GM18505 (cell line): ENCODE measurements at regions not wholly inside any gene's neighbourhood (a gene's known extent, or its start where the extent isn't known, plus 50 kb on each side); places are given as distances from the start of the nearest gene placed in this dataset.

ENCODE experiments used
- ATAC-seq: cut with Tn5 transposase; IDR thresholded peaks from one replicate; pipeline ENCODE4 v1.9.1; 2021; ENCODE audit not compliant: unreplicated experiment
- POLR2A ChIP-seq: IDR thresholded peaks from 4 replicates; pipeline ENCODE4 v1.6.1; 2011; ENCODE audit warnings: borderline replicate concordance; ENCODE audit not compliant: insufficient read depth, insufficient read length; ENCODE audit errors: extremely low read depth

- ATAC-seq, result no peak
- TF ChIP-seq POLR2A, result no peak
Measured at GRCh38 chr3:70824773-70825172, 512.3 kb upstream of the MDFIC2 start.

GRCh38 chr3:70824078-70824477 lies 511.6 kb upstream of the MDFIC2 start:
- ATAC-seq, result no peak
- TF ChIP-seq POLR2A, result no peak

GRCh38 chr3:70823622-70824021 lies 511.2 kb upstream of the MDFIC2 start:
- TF ChIP-seq POLR2A, result no peak
- no peak for ATAC-seq

DNA sequence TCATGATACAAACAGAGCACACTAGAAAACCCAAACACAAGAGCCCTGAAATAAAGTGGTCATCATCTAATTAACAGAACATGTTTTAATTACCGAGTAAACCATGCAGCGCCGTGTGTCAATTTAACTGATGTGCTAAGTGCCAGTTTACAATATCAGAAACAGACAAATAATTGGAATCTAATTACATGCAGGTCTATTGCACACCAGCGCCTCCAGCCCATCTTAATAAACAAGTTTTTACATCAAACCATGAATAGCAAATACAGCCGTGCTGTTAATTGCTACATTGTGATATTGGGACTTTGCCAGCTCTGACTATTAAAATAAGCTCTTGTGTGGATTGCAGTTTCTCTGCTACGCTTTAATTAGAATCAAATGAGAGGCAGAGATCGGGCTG lies 510.2 kb upstream of the MDFIC2 start:
- ATAC-seq, result no peak

DNA sequence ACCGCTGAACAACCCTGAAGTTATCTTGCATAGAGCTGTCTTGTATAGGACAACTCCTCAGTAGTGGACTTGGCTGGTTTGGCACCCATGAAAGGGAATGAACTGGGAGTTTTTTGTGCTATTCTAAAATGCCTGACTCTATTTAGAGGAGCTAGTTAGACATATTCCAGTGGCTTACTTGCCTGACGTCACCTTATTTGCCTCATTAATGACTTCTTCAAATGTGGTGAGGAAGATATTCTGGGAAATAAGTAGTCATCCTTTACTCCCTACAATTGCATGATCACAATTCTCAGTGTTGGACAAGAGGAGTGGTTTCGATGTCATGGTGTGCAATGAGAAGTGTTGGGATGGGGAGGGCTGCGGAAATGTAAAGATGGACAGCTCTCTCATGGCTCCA lies 509.2 kb upstream of the MDFIC2 start:
- TF ChIP-seq POLR2A, result no peak
- ATAC-seq, result no peak

More for the DNA sequence above, 510.2 kb upstream of the MDFIC2 start:
- no peak for TF ChIP-seq POLR2A

GRCh38 chr3:70820397-70820796 lies 508.0 kb upstream of the MDFIC2 start:
- TF ChIP-seq POLR2A, result no peak
- ATAC-seq, result no peak

DNA sequence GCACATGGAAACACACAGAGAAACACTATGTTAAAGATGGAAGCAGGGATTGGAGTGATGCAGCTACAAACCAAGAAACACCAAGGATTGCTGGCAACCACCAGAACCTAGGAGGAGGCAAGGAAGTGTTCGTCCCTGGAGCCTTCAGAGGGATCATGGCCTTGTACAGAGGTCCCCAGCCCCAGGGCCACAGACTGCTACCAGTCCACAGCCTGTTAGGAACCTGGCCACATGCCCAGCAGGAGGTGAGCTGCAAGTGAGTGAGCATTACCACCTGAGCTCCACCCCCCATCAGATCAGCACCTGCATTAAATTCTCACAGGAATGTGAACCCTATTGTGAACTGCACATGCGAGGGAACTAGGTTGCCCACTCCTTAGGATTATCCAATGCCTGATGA lies 505.7 kb upstream of the MDFIC2 start:
- ATAC-seq, result no peak
- TF ChIP-seq POLR2A, result no peak

GRCh38 chr3:70816346-70816745 lies 503.9 kb upstream of the MDFIC2 start:
- TF ChIP-seq POLR2A, result no peak
- no peak for ATAC-seq

GRCh38 chr3:70815817-70816216 lies 503.4 kb upstream of the MDFIC2 start:
- ATAC-seq, result no peak
- no peak for TF ChIP-seq POLR2A

GRCh38 chr3:70813311-70813710 lies 500.9 kb upstream of the MDFIC2 start:
- TF ChIP-seq POLR2A, result no peak
- ATAC-seq, result no peak

DNA sequence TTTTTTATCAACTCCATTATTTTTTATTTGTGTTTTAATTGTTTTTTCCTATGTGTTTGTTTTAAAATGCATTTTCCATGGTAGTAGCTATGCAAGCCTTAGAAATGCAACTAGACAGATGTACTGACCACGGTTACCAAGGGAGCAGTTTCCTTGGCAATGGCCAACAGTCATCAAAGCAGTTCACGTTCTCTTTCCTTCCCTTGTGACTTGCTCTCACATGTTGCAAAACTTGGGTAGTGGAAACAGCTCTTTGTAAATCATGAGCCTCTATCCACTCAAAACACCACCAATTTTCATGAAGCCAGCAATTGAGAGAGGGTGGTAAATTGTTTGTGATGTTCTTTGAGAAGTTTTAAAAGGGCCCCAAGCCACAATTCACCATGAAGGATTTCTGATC lies 499.4 kb upstream of the MDFIC2 start:
- ATAC-seq, result no peak
- TF ChIP-seq POLR2A, result no peak

DNA sequence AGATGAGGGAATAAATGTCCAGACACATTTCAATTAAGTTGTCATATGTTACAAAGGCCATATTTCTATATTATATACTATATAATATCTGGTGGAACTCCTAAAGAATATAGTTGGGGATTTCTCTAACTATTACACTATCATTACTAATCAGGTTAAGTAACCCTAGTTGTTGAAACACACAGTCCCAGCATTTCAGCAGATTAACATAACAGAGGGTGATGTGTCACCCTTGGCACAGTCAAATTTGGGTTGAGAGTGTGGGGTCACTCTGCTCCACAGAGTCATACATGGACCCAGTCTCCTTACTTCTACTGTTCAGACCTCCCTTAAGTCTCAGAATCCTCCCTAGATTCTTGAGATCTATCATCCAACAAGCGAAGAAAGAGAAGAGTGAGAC lies 496.4 kb upstream of the MDFIC2 start:
- no peak for TF ChIP-seq POLR2A
- no peak for ATAC-seq

GRCh38 chr3:70806556-70806955 lies 494.1 kb upstream of the MDFIC2 start:
- ATAC-seq, result no peak
- TF ChIP-seq POLR2A, result no peak

DNA sequence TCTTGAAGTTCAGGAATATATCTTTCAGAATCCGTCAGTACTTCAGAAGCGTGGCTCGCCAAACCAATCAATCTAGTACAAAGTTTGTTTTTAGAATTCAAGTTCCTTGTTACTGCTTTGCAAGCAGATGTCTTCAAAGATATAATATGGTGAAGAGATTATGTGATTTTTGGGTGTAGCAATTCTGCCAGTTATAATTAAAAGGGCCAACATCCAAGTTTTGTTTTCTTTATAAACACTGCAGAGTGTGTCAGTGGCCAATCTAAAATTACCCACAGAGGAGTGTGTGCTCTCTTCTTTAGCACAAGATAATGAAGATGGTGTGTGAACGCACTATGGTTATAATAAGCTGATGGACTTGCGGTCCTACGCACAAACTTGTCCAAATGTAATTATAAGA lies 493.6 kb upstream of the MDFIC2 start:
- ATAC-seq, result no peak
- TF ChIP-seq POLR2A, result no peak
